ENCODE measurements at regions not wholly inside any gene's neighbourhood (a gene's known extent, or its start where the extent isn't known, plus 50 kb on each side); places are given as distances from the start of the nearest gene placed in this dataset.

GRCh38 chr18:42568773-42569172, 546.7 kb downstream of the RIT2 start:
- TF ChIP-seq POLR2A (IDR thresholded peaks at IDR 0.05), result no peak
- no peak for TF ChIP-seq CTCF (IDR thresholded peaks at IDR 0.05)

Measured in testis (tissue), 2 donors.